Activated CD4-positive, alpha-beta memory T cell treated with anti-CD3 and anti-CD28 coated beads, Interleukin-2, amount 10 ng/mL, durations not matched to agents 7 days and 5 days (primary cell): ENCODE measurements at regions not wholly inside any gene's neighbourhood (a gene's known extent, or its start where the extent isn't known, plus 50 kb on each side); places are given as distances from the start of the nearest gene placed in this dataset.
"Not testable (repeated sequence)": the region's sequence is repeated elsewhere in the genome, so short reads cannot be mapped to it uniquely, and the experiment has no call there.

Source experiments
- CTCF ChIA-PET: fragments of 350-600 bp; sonication (Branson Sonifier 250); formaldehyde crosslinking; loops from one replicate; lab custom pipeline; 2021; ENCODE audit warnings: antibody characterized with exemption, inconsistent platforms; lab: Charles Lee
- POLR2A ChIA-PET: fragments of 350-600 bp; sonication (Branson Sonifier 250); formaldehyde crosslinking; loops from one replicate; lab custom pipeline; 2021; ENCODE audit warnings: antibody characterized with exemption; lab: Charles Lee
- DNase-seq: peaks from one replicate; pipeline ENCODE4 v3.0.0-alpha.2; 2020
- H3K27ac Mint-ChIP-seq: one replicate; pipeline ENCODE4 v1.8.0; 2021; ENCODE audit warnings: mild to moderate bottlenecking, mixed read lengths
- H3K27me3 Mint-ChIP-seq: one replicate; pipeline ENCODE4 v1.8.0; 2021; ENCODE audit warnings: mixed read lengths
- H3K36me3 Mint-ChIP-seq: one replicate; pipeline ENCODE4 v1.8.0; 2021; ENCODE audit warnings: low read depth, mixed read lengths
- H3K4me1 Mint-ChIP-seq: one replicate; pipeline ENCODE4 v1.8.0; 2021; ENCODE audit warnings: mixed read lengths
- H3K4me3 Mint-ChIP-seq: one replicate; pipeline ENCODE4 v1.8.0; 2021; ENCODE audit warnings: mild to moderate bottlenecking, mixed read lengths
- H3K9me3 Mint-ChIP-seq: one replicate; pipeline ENCODE4 v1.8.0; 2021; ENCODE audit warnings: mixed read lengths

- no peaks in the 10 kb centered on the region for H3K36me3 Mint-ChIP-seq
- ChIA-PET POLR2A (no interaction called here), CTCF (interaction anchor here (1.1 kb wide), 1 partner anchor 63 kb away, joined by 3 read pairs; no protein-coding TSS in a partner anchor)
- peaks cover 5% of the 10 kb centered on the region for H3K27me3 Mint-ChIP-seq
- H3K4me1 Mint-ChIP-seq: no peaks in the 10 kb centered on the region
- no peaks in the 10 kb centered on the region for H3K9me3 Mint-ChIP-seq
- H3K27ac Mint-ChIP-seq: no peak overlapping the region
- no peak for DNase-seq
- no peak overlapping the region for H3K4me3 Mint-ChIP-seq
Observed at GRCh38 chr2:55781542-55781941, 87.9 kb upstream of the PNPT1 start.

- POLR2A ChIA-PET: no interaction called here
- Mint-ChIP-seq H3K4me1 (no peaks in the 10 kb centered on the region), H3K27ac (no peak overlapping the region), H3K27me3 (peaks cover 5% of the 10 kb centered on the region), H3K4me3 (no peak overlapping the region), H3K36me3 (no peaks in the 10 kb centered on the region), H3K9me3 (no peaks in the 10 kb centered on the region)
- CTCF ChIA-PET: no interaction called here
- no peak for DNase-seq
Observed at GRCh38 chr2:55780697-55781096, 87.1 kb upstream of the PNPT1 start.

- Mint-ChIP-seq H3K4me1 (no peaks in the 10 kb centered on the region), H3K27me3 (peaks cover 5% of the 10 kb centered on the region), H3K4me3 (no peak overlapping the region), H3K36me3 (no peaks in the 10 kb centered on the region), H3K27ac (no peak overlapping the region), H3K9me3 (peaks cover 3% of the 10 kb centered on the region)
- ChIA-PET CTCF (no interaction called here), POLR2A (no interaction called here)
- no peak for DNase-seq
Observed at GRCh38 chr2:55779459-55780421, 86.1 kb upstream of the PNPT1 start.

GRCh38 chr2:55776966-55777365 lies 83.3 kb upstream of the PNPT1 start:
- Mint-ChIP-seq H3K4me3 (no peak overlapping the region), H3K27me3 (peaks cover 5% of the 10 kb centered on the region), H3K9me3 (peaks cover 4% of the 10 kb centered on the region), H3K4me1 (no peaks in the 10 kb centered on the region), H3K27ac (no peak overlapping the region), H3K36me3 (no peaks in the 10 kb centered on the region)
- no peak for DNase-seq
- ChIA-PET CTCF (no interaction called here), POLR2A (no interaction called here)

- Mint-ChIP-seq H3K4me1 (no peaks in the 10 kb centered on the region), H3K27me3 (peaks cover 5% of the 10 kb centered on the region), H3K4me3 (no peak overlapping the region), H3K36me3 (no peaks in the 10 kb centered on the region), H3K27ac (no peak overlapping the region), H3K9me3 (peaks cover 4% of the 10 kb centered on the region)
- DNase-seq: no peak
- ChIA-PET CTCF (no interaction called here), POLR2A (no interaction called here)
Observed at GRCh38 chr2:55776479-55776878, 82.8 kb upstream of the PNPT1 start.

GRCh38 chr2:55775828-55776227 lies 82.2 kb upstream of the PNPT1 start:
- H3K4me1 Mint-ChIP-seq: no peaks in the 10 kb centered on the region
- DNase-seq: no peak
- no peak overlapping the region for H3K4me3 Mint-ChIP-seq
- H3K36me3 Mint-ChIP-seq: no peaks in the 10 kb centered on the region
- ChIA-PET CTCF (no interaction called here), POLR2A (no interaction called here)
- H3K27ac Mint-ChIP-seq: no peak overlapping the region
- peaks cover 5% of the 10 kb centered on the region for H3K27me3 Mint-ChIP-seq
- peaks cover 4% of the 10 kb centered on the region for H3K9me3 Mint-ChIP-seq

- POLR2A ChIA-PET, H3K4me3 Mint-ChIP-seq, H3K27ac Mint-ChIP-seq, H3K9me3 Mint-ChIP-seq, DNase-seq, H3K4me1 Mint-ChIP-seq, CTCF ChIA-PET, H3K27me3 Mint-ChIP-seq, H3K36me3 Mint-ChIP-seq: not testable (repeated sequence)
Observed at GRCh38 chr2:55773651-55774050, 80.0 kb upstream of the PNPT1 start.

- H3K4me1 Mint-ChIP-seq: no peaks in the 10 kb centered on the region
- DNase-seq: no peak
- CTCF ChIA-PET: no interaction called here
- POLR2A ChIA-PET: no interaction called here
- no peak overlapping the region for H3K4me3 Mint-ChIP-seq
- peaks cover 4% of the 10 kb centered on the region for H3K9me3 Mint-ChIP-seq
- H3K36me3 Mint-ChIP-seq: no peaks in the 10 kb centered on the region
- H3K27me3 Mint-ChIP-seq: no peaks in the 10 kb centered on the region
- no peak overlapping the region for H3K27ac Mint-ChIP-seq
Observed at GRCh38 chr2:55772109-55772980, 78.7 kb upstream of the PNPT1 start.

GRCh38 chr2:55771612-55772011 lies 78.0 kb upstream of the PNPT1 start:
- CTCF ChIA-PET: interaction anchor here (1.4 kb wide), 1 partner anchor 191 kb away, joined by 3 read pairs; no protein-coding TSS in a partner anchor
- H3K4me1 Mint-ChIP-seq: no peaks in the 10 kb centered on the region
- DNase-seq: no peak
- no peaks in the 10 kb centered on the region for H3K27me3 Mint-ChIP-seq
- H3K36me3 Mint-ChIP-seq: no peaks in the 10 kb centered on the region
- POLR2A ChIA-PET: no interaction called here
- peaks cover 4% of the 10 kb centered on the region for H3K9me3 Mint-ChIP-seq
- H3K4me3 Mint-ChIP-seq: no peak overlapping the region
- H3K27ac Mint-ChIP-seq: no peak overlapping the region

GRCh38 chr2:55768991-55769390 lies 75.3 kb upstream of the PNPT1 start:
- Mint-ChIP-seq H3K4me1 (no peaks in the 10 kb centered on the region), H3K36me3 (no peaks in the 10 kb centered on the region), H3K4me3 (no peak overlapping the region), H3K9me3 (no peaks in the 10 kb centered on the region), H3K27me3 (peaks cover 4% of the 10 kb centered on the region), H3K27ac (no peak overlapping the region)
- DNase-seq: no peak
- POLR2A ChIA-PET: no interaction called here
- CTCF ChIA-PET: no interaction called here

GRCh38 chr2:55766947-55767346 lies 73.3 kb upstream of the PNPT1 start:
- H3K27me3 Mint-ChIP-seq: peaks cover 4% of the 10 kb centered on the region
- no peaks in the 10 kb centered on the region for H3K36me3 Mint-ChIP-seq
- no peaks in the 10 kb centered on the region for H3K4me1 Mint-ChIP-seq
- H3K4me3 Mint-ChIP-seq: no peak overlapping the region
- ChIA-PET POLR2A (no interaction called here), CTCF (no interaction called here)
- H3K9me3 Mint-ChIP-seq: no peaks in the 10 kb centered on the region
- no peak for DNase-seq
- H3K27ac Mint-ChIP-seq: no peak overlapping the region

- H3K27ac Mint-ChIP-seq, CTCF ChIA-PET, H3K4me3 Mint-ChIP-seq, DNase-seq, H3K9me3 Mint-ChIP-seq, H3K36me3 Mint-ChIP-seq, H3K27me3 Mint-ChIP-seq, H3K4me1 Mint-ChIP-seq, POLR2A ChIA-PET: not testable (repeated sequence)
Observed at GRCh38 chr2:55765708-55766107, 72.1 kb upstream of the PNPT1 start.

- Mint-ChIP-seq H3K9me3 (no peaks in the 10 kb centered on the region), H3K27ac (no peak overlapping the region), H3K4me1 (no peaks in the 10 kb centered on the region), H3K4me3 (no peak overlapping the region), H3K27me3 (peaks cover 10% of the 10 kb centered on the region), H3K36me3 (no peaks in the 10 kb centered on the region)
- ChIA-PET POLR2A (no interaction called here), CTCF (no interaction called here)
- no peak for DNase-seq
Observed at GRCh38 chr2:55763721-55764120, 70.1 kb upstream of the PNPT1 start.
